ENCODE measurements at regions not wholly inside any gene's neighbourhood (a gene's known extent, or its start where the extent isn't known, plus 50 kb on each side); places are given as distances from the start of the nearest gene placed in this dataset.

DNA sequence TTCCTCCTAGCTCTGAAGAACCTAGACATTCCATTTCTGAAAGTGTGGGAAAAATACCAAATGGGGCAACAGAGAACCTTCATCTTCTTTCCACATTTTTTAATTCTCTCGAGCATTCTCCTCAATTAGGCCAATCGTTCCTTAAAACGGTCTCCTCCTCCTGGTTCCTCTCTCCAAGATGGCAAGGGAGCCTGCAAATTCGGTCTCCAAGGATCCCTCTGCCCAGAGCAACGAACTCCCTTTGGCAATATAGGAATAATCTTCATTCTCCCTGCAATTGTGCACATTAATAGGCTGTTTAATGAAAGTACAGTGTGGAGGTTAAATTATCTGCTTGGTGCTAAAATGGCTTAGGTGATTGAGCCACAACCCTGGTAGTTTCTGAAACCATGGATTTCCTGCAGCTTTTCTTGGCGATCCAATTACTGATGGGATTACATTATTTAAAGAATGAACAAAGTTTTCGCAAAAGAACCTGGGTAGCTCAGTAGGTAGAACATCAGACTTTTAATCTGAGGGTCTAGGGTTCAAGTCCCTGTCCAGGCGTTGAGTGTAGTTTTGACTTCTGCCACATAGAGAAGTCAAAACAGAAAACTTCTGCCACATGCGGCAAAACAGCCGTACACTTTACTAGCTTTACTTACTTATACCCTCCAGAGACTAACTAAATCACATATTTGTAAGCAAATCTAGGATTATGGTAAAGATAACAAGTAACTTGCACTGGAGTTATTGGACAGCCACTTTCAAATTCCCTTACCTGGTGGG lies 102.9 kb upstream of the ZNF184 start:
- TF ChIP-seq, protein P1, sequence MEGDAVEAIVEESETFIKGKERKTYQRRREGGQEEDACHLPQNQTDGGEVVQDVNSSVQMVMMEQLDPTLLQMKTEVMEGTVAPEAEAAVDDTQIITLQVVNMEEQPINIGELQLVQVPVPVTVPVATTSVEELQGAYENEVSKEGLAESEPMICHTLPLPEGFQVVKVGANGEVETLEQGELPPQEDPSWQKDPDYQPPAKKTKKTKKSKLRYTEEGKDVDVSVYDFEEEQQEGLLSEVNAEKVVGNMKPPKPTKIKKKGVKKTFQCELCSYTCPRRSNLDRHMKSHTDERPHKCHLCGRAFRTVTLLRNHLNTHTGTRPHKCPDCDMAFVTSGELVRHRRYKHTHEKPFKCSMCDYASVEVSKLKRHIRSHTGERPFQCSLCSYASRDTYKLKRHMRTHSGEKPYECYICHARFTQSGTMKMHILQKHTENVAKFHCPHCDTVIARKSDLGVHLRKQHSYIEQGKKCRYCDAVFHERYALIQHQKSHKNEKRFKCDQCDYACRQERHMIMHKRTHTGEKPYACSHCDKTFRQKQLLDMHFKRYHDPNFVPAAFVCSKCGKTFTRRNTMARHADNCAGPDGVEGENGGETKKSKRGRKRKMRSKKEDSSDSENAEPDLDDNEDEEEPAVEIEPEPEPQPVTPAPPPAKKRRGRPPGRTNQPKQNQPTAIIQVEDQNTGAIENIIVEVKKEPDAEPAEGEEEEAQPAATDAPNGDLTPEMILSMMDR (IDR thresholded peaks at IDR 0.05), result no peak
- TF ChIP-seq POLR2A (IDR thresholded peaks at IDR 0.05), result no peak
